ENCODE measurements at regions not wholly inside any gene's neighbourhood (a gene's known extent, or its start where the extent isn't known, plus 50 kb on each side); places are given as distances from the start of the nearest gene placed in this dataset.

DNA sequence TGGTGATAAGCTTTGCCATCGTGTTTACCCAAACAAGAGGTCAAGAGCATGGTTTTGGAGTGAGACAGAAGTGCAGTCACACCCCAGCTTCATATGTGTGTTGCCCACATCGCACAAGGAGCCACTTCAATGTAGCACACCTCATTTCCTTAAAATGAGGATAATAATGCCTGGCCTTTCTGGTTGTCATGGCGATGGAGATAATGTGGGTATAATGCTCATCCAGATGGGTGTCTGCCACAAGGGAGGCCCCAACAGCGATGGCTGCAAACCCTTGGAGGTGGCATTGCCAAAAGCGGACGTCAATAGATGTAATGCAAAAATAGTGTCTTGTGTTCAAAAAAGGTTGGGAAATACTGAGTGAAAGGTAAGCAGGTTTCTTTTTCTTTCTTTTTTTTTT lies 83.1 kb upstream of the AJAP1 start:
- no peak overlapping the region for H3K9ac ChIP-seq (ENCODE audit: low read length)

DNA sequence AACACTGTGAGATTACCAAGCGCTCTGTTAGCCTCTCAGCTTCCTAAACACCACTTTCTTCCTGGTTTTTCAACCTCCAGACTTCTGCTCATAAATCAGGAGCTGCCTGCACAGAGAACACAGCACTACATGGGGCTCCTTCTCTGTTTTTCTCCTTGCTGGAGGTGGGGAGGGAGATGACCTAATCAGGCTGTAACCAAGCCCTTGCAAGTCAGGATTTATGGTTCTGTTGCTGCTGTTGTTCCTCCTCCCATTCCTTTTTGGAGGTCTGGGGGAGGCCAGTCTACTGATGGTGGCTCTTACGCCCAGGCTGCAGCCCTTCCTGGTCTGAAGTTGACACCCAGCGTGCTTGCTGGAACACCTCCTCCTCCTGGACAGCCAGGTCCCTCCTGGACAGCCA lies 80.9 kb upstream of the AJAP1 start:
- DNase-seq (ENCODE audit: low read depth) (no peak), FAIRE-seq (no peak)
- Histone ChIP-seq H4K20me1 (ENCODE audit: insufficient read depth, low read length) (no peaks in the 10 kb centered on the region), H3K4me3 (ENCODE audit: insufficient read depth, low read depth, low read length) (no peak overlapping the region), H3K9ac (ENCODE audit: low read length) (no peak overlapping the region), H3K9me3 (ENCODE audit: insufficient read depth, low read depth, low read length) (peaks cover 3% of the 10 kb centered on the region), H3K36me3 (ENCODE audit: insufficient read depth, low read length) (no peaks in the 10 kb centered on the region), H3K27me3 (ENCODE audit: insufficient read depth, low read length) (no peaks in the 10 kb centered on the region), H3K79me2 (ENCODE audit: insufficient read depth, low read length) (no peaks in the 10 kb centered on the region), H3K4me1 (ENCODE audit: insufficient read depth, low read length) (no peaks in the 10 kb centered on the region), H3K4me2 (ENCODE audit: low read length) (no peak overlapping the region), H2AFZ (ENCODE audit: low read depth, low read length) (no peak overlapping the region), H3K27ac (ENCODE audit: low read depth, low read length) (no peak overlapping the region)
- Mint-ChIP-seq H3K27ac (ENCODE audit: unreplicated experiment) (no peak overlapping the region), H3K9me3 (ENCODE audit: unreplicated experiment) (peaks cover 8% of the 10 kb centered on the region), H3K36me3 (ENCODE audit: low read depth, unreplicated experiment) (no peaks in the 10 kb centered on the region), H3K27me3 (ENCODE audit: low read depth, unreplicated experiment) (peaks cover 5% of the 10 kb centered on the region), H3K4me3 (ENCODE audit: unreplicated experiment) (no peak overlapping the region), H3K4me1 (ENCODE audit: low read depth, unreplicated experiment) (no peaks in the 10 kb centered on the region)
- TF ChIP-seq, protein P1, sequence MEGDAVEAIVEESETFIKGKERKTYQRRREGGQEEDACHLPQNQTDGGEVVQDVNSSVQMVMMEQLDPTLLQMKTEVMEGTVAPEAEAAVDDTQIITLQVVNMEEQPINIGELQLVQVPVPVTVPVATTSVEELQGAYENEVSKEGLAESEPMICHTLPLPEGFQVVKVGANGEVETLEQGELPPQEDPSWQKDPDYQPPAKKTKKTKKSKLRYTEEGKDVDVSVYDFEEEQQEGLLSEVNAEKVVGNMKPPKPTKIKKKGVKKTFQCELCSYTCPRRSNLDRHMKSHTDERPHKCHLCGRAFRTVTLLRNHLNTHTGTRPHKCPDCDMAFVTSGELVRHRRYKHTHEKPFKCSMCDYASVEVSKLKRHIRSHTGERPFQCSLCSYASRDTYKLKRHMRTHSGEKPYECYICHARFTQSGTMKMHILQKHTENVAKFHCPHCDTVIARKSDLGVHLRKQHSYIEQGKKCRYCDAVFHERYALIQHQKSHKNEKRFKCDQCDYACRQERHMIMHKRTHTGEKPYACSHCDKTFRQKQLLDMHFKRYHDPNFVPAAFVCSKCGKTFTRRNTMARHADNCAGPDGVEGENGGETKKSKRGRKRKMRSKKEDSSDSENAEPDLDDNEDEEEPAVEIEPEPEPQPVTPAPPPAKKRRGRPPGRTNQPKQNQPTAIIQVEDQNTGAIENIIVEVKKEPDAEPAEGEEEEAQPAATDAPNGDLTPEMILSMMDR (IDR thresholded peaks at IDR 0.05; ENCODE audit: insufficient read depth, low read depth, low read length): no peak
- no peak for TF ChIP-seq EZH2 (IDR thresholded peaks at IDR 0.05; ENCODE audit: insufficient read depth, low read length)

More for the DNA sequence above, 83.1 kb upstream of the AJAP1 start:
- Histone ChIP-seq H3K9me3 (ENCODE audit: insufficient read depth, low read depth, low read length) (peaks cover under 1% of the 10 kb centered on the region), H2AFZ (ENCODE audit: low read depth, low read length) (no peak overlapping the region), H3K27ac (ENCODE audit: low read depth, low read length) (no peak overlapping the region), H4K20me1 (ENCODE audit: insufficient read depth, low read length) (no peaks in the 10 kb centered on the region), H3K36me3 (ENCODE audit: insufficient read depth, low read length) (no peaks in the 10 kb centered on the region), H3K4me1 (ENCODE audit: insufficient read depth, low read length) (no peaks in the 10 kb centered on the region), H3K79me2 (ENCODE audit: insufficient read depth, low read length) (no peaks in the 10 kb centered on the region), H3K27me3 (ENCODE audit: insufficient read depth, low read length) (no peaks in the 10 kb centered on the region), H3K4me3 (ENCODE audit: insufficient read depth, low read depth, low read length) (no peak overlapping the region), H3K4me2 (ENCODE audit: low read length) (no peak overlapping the region)
- FAIRE-seq: no peak
- H3K4me3 Mint-ChIP-seq (ENCODE audit: unreplicated experiment): no peak overlapping the region
- H3K9me3 Mint-ChIP-seq (ENCODE audit: unreplicated experiment): peaks cover 12% of the 10 kb centered on the region
- TF ChIP-seq, protein P1 (IDR thresholded peaks at IDR 0.05; ENCODE audit: insufficient read depth, low read depth, low read length): no peak
- TF ChIP-seq EZH2 (IDR thresholded peaks at IDR 0.05; ENCODE audit: insufficient read depth, low read length): no peak
- H3K4me1 Mint-ChIP-seq (ENCODE audit: low read depth, unreplicated experiment): no peaks in the 10 kb centered on the region
- no peak overlapping the region for H3K27ac Mint-ChIP-seq (ENCODE audit: unreplicated experiment)
- H3K36me3 Mint-ChIP-seq (ENCODE audit: low read depth, unreplicated experiment): no peaks in the 10 kb centered on the region
- peaks cover 5% of the 10 kb centered on the region for H3K27me3 Mint-ChIP-seq (ENCODE audit: low read depth, unreplicated experiment)
- DNase-seq (ENCODE audit: low read depth): no peak

DNA sequence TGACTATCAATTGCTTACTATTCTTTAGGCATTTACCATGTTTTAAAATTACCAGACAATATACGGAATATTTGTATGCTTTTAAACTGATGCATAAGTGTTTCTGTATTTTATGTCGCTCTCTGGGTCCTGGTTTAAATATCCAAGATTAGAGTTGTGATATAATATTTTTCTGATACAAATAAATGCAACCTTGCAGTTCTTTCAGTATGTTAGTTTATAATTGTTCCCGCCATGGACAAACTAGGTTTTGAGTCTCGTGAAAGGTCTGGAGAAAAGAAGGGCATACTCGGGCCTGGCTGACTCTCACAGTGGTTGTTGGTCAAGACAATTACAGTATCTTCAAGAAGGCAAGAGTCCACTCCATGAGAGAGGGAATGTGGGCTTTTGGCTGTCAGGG lies 72.6 kb upstream of the AJAP1 start:
- no peaks in the 10 kb centered on the region for H3K27me3 ChIP-seq (ENCODE audit: insufficient read depth, low read length)
- H3K36me3 Mint-ChIP-seq (ENCODE audit: low read depth, unreplicated experiment): no peaks in the 10 kb centered on the region
- no peaks in the 10 kb centered on the region for H3K4me1 ChIP-seq (ENCODE audit: insufficient read depth, low read length)
- no peaks in the 10 kb centered on the region for H3K9me3 ChIP-seq (ENCODE audit: insufficient read depth, low read depth, low read length)
- no peaks in the 10 kb centered on the region for H3K4me1 Mint-ChIP-seq (ENCODE audit: low read depth, unreplicated experiment)
- FAIRE-seq (no peak), DNase-seq (ENCODE audit: low read depth) (no peak)
- no peak overlapping the region for H3K4me3 ChIP-seq (ENCODE audit: insufficient read depth, low read depth, low read length)
- no peak overlapping the region for H3K4me2 ChIP-seq (ENCODE audit: low read length)
- no peak overlapping the region for H2AFZ ChIP-seq (ENCODE audit: low read depth, low read length)
- no peaks in the 10 kb centered on the region for H3K79me2 ChIP-seq (ENCODE audit: insufficient read depth, low read length)
- no peaks in the 10 kb centered on the region for H3K36me3 ChIP-seq (ENCODE audit: insufficient read depth, low read length)
- H3K27me3 Mint-ChIP-seq (ENCODE audit: low read depth, unreplicated experiment): peaks cover 25% of the 10 kb centered on the region
- no peaks in the 10 kb centered on the region for H4K20me1 ChIP-seq (ENCODE audit: insufficient read depth, low read length)
- H3K9ac ChIP-seq (ENCODE audit: low read length): no peak overlapping the region
- TF ChIP-seq, protein P1 (IDR thresholded peaks at IDR 0.05; ENCODE audit: insufficient read depth, low read depth, low read length): no peak
- no peak for TF ChIP-seq EZH2 (IDR thresholded peaks at IDR 0.05; ENCODE audit: insufficient read depth, low read length)
- H3K9me3 Mint-ChIP-seq (ENCODE audit: unreplicated experiment): no peaks in the 10 kb centered on the region
- H3K27ac ChIP-seq (ENCODE audit: low read depth, low read length): no peak overlapping the region
- H3K27ac Mint-ChIP-seq (ENCODE audit: unreplicated experiment): no peak overlapping the region
- no peak overlapping the region for H3K4me3 Mint-ChIP-seq (ENCODE audit: unreplicated experiment)
